Astrocyte of the hippocampus (primary cell): ENCODE measurements at regions not wholly inside any gene's neighbourhood (a gene's known extent, or its start where the extent isn't known, plus 50 kb on each side); places are given as distances from the start of the nearest gene placed in this dataset.
"Not testable (repeated sequence)": the region's sequence is repeated elsewhere in the genome, so short reads cannot be mapped to it uniquely, and the experiment has no call there.

Experiments used
- DNase-seq: peaks from one replicate; pipeline ENCODE4 v3.0.0; 2011; ENCODE audit warnings: low read depth, low spot score

GRCh38 chr11:97743205-97743742, 1277.5 kb upstream of the CNTN5 start:
- peak; percentile 36 for DNase-seq

- DNase-seq = no peak
Observed at GRCh38 chr11:97745515-97746050, 1275.2 kb upstream of the CNTN5 start.

GRCh38 chr11:97746818-97747217, 1273.9 kb upstream of the CNTN5 start:
- DNase-seq = no peak

GRCh38 chr11:97751405-97751804, 1269.3 kb upstream of the CNTN5 start:
- no peak for DNase-seq

- DNase-seq = no peak
Observed at GRCh38 chr11:97751952-97752351, 1268.8 kb upstream of the CNTN5 start.

GRCh38 chr11:97754976-97755375, 1265.8 kb upstream of the CNTN5 start:
- no peak for DNase-seq

GRCh38 chr11:97756571-97757335, 1264.0 kb upstream of the CNTN5 start:
- no peak for DNase-seq

- no peak for DNase-seq
Observed at GRCh38 chr11:97761175-97761574, 1259.6 kb upstream of the CNTN5 start.

GRCh38 chr11:97764193-97764592, 1256.6 kb upstream of the CNTN5 start:
- DNase-seq = no peak

- no peak for DNase-seq
Observed at GRCh38 chr11:97764605-97765004, 1256.1 kb upstream of the CNTN5 start.

- no peak for DNase-seq
Observed at GRCh38 chr11:97770570-97770969, 1250.2 kb upstream of the CNTN5 start.

- DNase-seq = no peak
Observed at GRCh38 chr11:97772705-97773104, 1248.0 kb upstream of the CNTN5 start.

- not testable (repeated sequence) for DNase-seq
Observed at GRCh38 chr11:97784388-97784787, 1236.4 kb upstream of the CNTN5 start.

GRCh38 chr11:97786961-97787360, 1233.8 kb upstream of the CNTN5 start:
- DNase-seq = no peak

- DNase-seq = no peak
Observed at GRCh38 chr11:97794876-97795275, 1225.9 kb upstream of the CNTN5 start.

- no peak for DNase-seq
Observed at GRCh38 chr11:97800891-97801290, 1219.9 kb upstream of the CNTN5 start.

- DNase-seq = peak; percentile 1
Observed at GRCh38 chr11:97814325-97814959, 1206.3 kb upstream of the CNTN5 start.

GRCh38 chr11:97815667-97816066, 1205.1 kb upstream of the CNTN5 start:
- DNase-seq = no peak

GRCh38 chr11:97832451-97832850, 1188.3 kb upstream of the CNTN5 start:
- no peak for DNase-seq

- no peak for DNase-seq
Observed at GRCh38 chr11:97833412-97833811, 1187.3 kb upstream of the CNTN5 start.

GRCh38 chr11:97844016-97844415, 1176.7 kb upstream of the CNTN5 start:
- no peak for DNase-seq

- no peak for DNase-seq
Observed at GRCh38 chr11:97847730-97848129, 1173.0 kb upstream of the CNTN5 start.

GRCh38 chr11:97850701-97851100, 1170.0 kb upstream of the CNTN5 start:
- DNase-seq = no peak
